Caco-2 (cell line): ENCODE measurements at regions not wholly inside any gene's neighbourhood (a gene's known extent, or its start where the extent isn't known, plus 50 kb on each side); places are given as distances from the start of the nearest gene placed in this dataset.
"Not testable (repeated sequence)": the region's sequence is repeated elsewhere in the genome, so short reads cannot be mapped to it uniquely, and the experiment has no call there.

Experiments
- BruUV-seq: library from RNA; stranded (reverse); fragments of 400-500 nt; replicated peaks from 2 replicates; lab custom pipeline; 2021; lab: Mats Ljungman, UMichigan
- CTCF ChIA-PET: fragments of 300-600 bp; sonication (Branson Sonifier 250); formaldehyde crosslinking; loops from one replicate; lab custom pipeline; 2022; ENCODE audit warnings: antibody characterized with exemption; lab: Charles Lee
- POLR2A ChIA-PET: fragments of 300-600 bp; sonication (Branson Sonifier 250); formaldehyde crosslinking; loops from one replicate; lab custom pipeline; 2022; ENCODE audit warnings: antibody characterized with exemption; lab: Charles Lee
- DNase-seq, 2 experiments: peaks; one replicate each; pipeline versions ENCODE4 v3.0.0 to v3.0.0-alpha.2; 2020 to 2022
- H3K27me3 ChIP-seq: replicated peaks from 2 replicates; pipeline ENCODE4 v1.6.0; 2011; ENCODE audit warnings: low read length; ENCODE audit not compliant: control insufficient read depth, insufficient read depth
- H3K36me3 ChIP-seq: 2 replicates; pipeline ENCODE4 v1.5.1; 2011; ENCODE audit warnings: low read length; ENCODE audit not compliant: control insufficient read depth, insufficient read depth
- H3K4me1 ChIP-seq: fragments of 250-450 bp; sonication (Bioruptor Pico); 2 replicates; pipeline ENCODE4 v1.5.1; 2020; ENCODE audit warnings: mild to moderate bottlenecking
- H3K4me3 ChIP-seq: 2 replicates; pipeline ENCODE4 v1.5.1; 2011; ENCODE audit warnings: low read depth, mild to moderate bottlenecking, control low read depth, low read length
- H3K9me3 ChIP-seq: fragments of 250-450 bp; sonication (Bioruptor Pico); 2 replicates; pipeline ENCODE4 v1.5.1; 2020; ENCODE audit warnings: mild to moderate bottlenecking, moderate library complexity
- H3K27ac Mint-ChIP-seq: one replicate; pipeline ENCODE4 v1.8.0; 2022; ENCODE audit warnings: mixed read lengths; ENCODE audit not compliant: unreplicated experiment
- H3K27me3 Mint-ChIP-seq: one replicate; pipeline ENCODE4 v1.8.0; 2022; ENCODE audit warnings: mixed read lengths; ENCODE audit not compliant: insufficient read depth, unreplicated experiment
- H3K36me3 Mint-ChIP-seq: one replicate; pipeline ENCODE4 v1.8.0; 2022; ENCODE audit warnings: mild to moderate bottlenecking, mixed read lengths; ENCODE audit not compliant: insufficient read depth, unreplicated experiment
- H3K4me1 Mint-ChIP-seq: one replicate; pipeline ENCODE4 v1.8.0; 2022; ENCODE audit warnings: low read depth, mixed read lengths; ENCODE audit not compliant: unreplicated experiment
- H3K4me3 Mint-ChIP-seq: one replicate; pipeline ENCODE4 v1.8.0; 2022; ENCODE audit warnings: mild to moderate bottlenecking, moderate library complexity, mixed read lengths; ENCODE audit not compliant: unreplicated experiment
- H3K9me3 Mint-ChIP-seq: one replicate; pipeline ENCODE4 v1.8.0; 2022; ENCODE audit warnings: mixed read lengths; ENCODE audit not compliant: unreplicated experiment
- CTCF ChIP-seq, 2 experiments: fragments of 200-600 bp in 1 of 2; IDR thresholded peaks; 1 replicate in 1 of 2; 2 replicates in 1 of 2; pipeline versions ENCODE4 v1.5.1 to v1.8.0; 2011 to 2022; ENCODE audit warnings: antibody characterized with exemption in 1 of 2, control low read depth in 1 of 2, inconsistent platforms in 1 of 2, low read depth in 1 of 2, low read length in 1 of 2, mild to moderate bottlenecking in 1 of 2, moderate library complexity in 1 of 2; ENCODE audit not compliant: insufficient read depth in 1 of 2, severe bottlenecking in 1 of 2, unreplicated experiment in 1 of 2
- intact Hi-C: fragments of 100-400 bp; cut with micrococcal nuclease; formaldehyde crosslinking; loops from one replicate; pipeline ENCODE4 v1.10.0; 2022; ENCODE audit not compliant: unreplicated experiment

- H3K36me3 Mint-ChIP-seq: peaks cover 6% of the 10 kb centered on the region
- H3K27me3 ChIP-seq: no peaks in the 10 kb centered on the region
Measured at GRCh38 chr16:34078691-34079090, 619.3 kb downstream of the TP53TG3F start.

GRCh38 chr16:34085038-34085437, 625.6 kb downstream of the TP53TG3F start:
- H3K9me3 Mint-ChIP-seq: peaks cover 37% of the 10 kb centered on the region
- H3K4me1 ChIP-seq, H3K36me3 ChIP-seq, CTCF ChIA-PET, BruUV-seq, DNase-seq, POLR2A ChIA-PET, H3K4me1 Mint-ChIP-seq, H3K9me3 ChIP-seq, H3K36me3 Mint-ChIP-seq, H3K27me3 ChIP-seq, H3K27me3 Mint-ChIP-seq, H3K4me3 Mint-ChIP-seq, H3K27ac Mint-ChIP-seq, H3K4me3 ChIP-seq, intact Hi-C loops: not testable (repeated sequence)

More at GRCh38 chr16:34078691-34079090, 619.3 kb downstream of the TP53TG3F start:
- Mint-ChIP-seq H3K4me1 (no peaks in the 10 kb centered on the region), H3K4me3 (no peak overlapping the region), H3K27ac (no peak overlapping the region), H3K27me3 (no peaks in the 10 kb centered on the region), H3K9me3 (peaks cover 24% of the 10 kb centered on the region)
- ChIA-PET POLR2A (no interaction called here), CTCF (no interaction called here)
- intact Hi-C loops: no loop called here
- no TSS peak for BruUV-seq
- no peak overlapping the region for H3K4me3 ChIP-seq
- H3K36me3 ChIP-seq: no peaks in the 10 kb centered on the region
- H3K4me1 ChIP-seq: no peaks in the 10 kb centered on the region
- DNase-seq: no peak
- H3K9me3 ChIP-seq: no peaks in the 10 kb centered on the region
- TF ChIP-seq CTCF (IDR thresholded peaks at IDR 0.05; ENCODE audit: insufficient read depth in 1 of 2, low read depth in 1 of 2, low read length in 1 of 2, severe bottlenecking in 1 of 2, unreplicated experiment in 1 of 2): no peak

- POLR2A ChIA-PET, H3K36me3 Mint-ChIP-seq, H3K9me3 ChIP-seq, H3K27me3 Mint-ChIP-seq, H3K36me3 ChIP-seq, BruUV-seq, H3K27me3 ChIP-seq, DNase-seq, intact Hi-C loops, H3K4me1 Mint-ChIP-seq, H3K4me1 ChIP-seq, CTCF ChIA-PET, H3K4me3 Mint-ChIP-seq, H3K4me3 ChIP-seq, H3K27ac Mint-ChIP-seq: not testable (repeated sequence)
- H3K9me3 Mint-ChIP-seq: peaks cover 62% of the 10 kb centered on the region
Measured at GRCh38 chr16:34095006-34095405, 635.6 kb downstream of the TP53TG3F start.

- not testable (repeated sequence) for H3K27me3 Mint-ChIP-seq, H3K4me3 Mint-ChIP-seq
Measured at GRCh38 chr16:34096911-34097310, 637.5 kb downstream of the TP53TG3F start.

GRCh38 chr16:34097326-34097725, 637.9 kb downstream of the TP53TG3F start:
- BruUV-seq, H3K4me1 Mint-ChIP-seq, H3K36me3 Mint-ChIP-seq, H3K4me1 ChIP-seq, intact Hi-C loops, DNase-seq, H3K27ac Mint-ChIP-seq, H3K27me3 ChIP-seq, H3K9me3 ChIP-seq, POLR2A ChIA-PET, H3K4me3 ChIP-seq, H3K4me3 Mint-ChIP-seq, H3K27me3 Mint-ChIP-seq, CTCF ChIA-PET, H3K36me3 ChIP-seq: not testable (repeated sequence)
- peaks cover 44% of the 10 kb centered on the region for H3K9me3 Mint-ChIP-seq

More at GRCh38 chr16:34096911-34097310, 637.5 kb downstream of the TP53TG3F start:
- H3K4me1 Mint-ChIP-seq, H3K4me3 ChIP-seq, POLR2A ChIA-PET, DNase-seq, H3K36me3 Mint-ChIP-seq, H3K36me3 ChIP-seq, H3K9me3 ChIP-seq, intact Hi-C loops, H3K4me1 ChIP-seq, CTCF ChIA-PET, H3K27me3 ChIP-seq, BruUV-seq, H3K27ac Mint-ChIP-seq: not testable (repeated sequence)
- peaks cover 44% of the 10 kb centered on the region for H3K9me3 Mint-ChIP-seq

- H3K9me3 Mint-ChIP-seq: peaks cover 44% of the 10 kb centered on the region
- intact Hi-C loops, BruUV-seq, H3K36me3 Mint-ChIP-seq, H3K27ac Mint-ChIP-seq, POLR2A ChIA-PET, H3K4me3 Mint-ChIP-seq, H3K36me3 ChIP-seq, H3K27me3 ChIP-seq, DNase-seq, H3K27me3 Mint-ChIP-seq, H3K4me1 ChIP-seq, H3K9me3 ChIP-seq, H3K4me3 ChIP-seq, H3K4me1 Mint-ChIP-seq, CTCF ChIA-PET: not testable (repeated sequence)
Measured at GRCh38 chr16:34098033-34098432, 638.6 kb downstream of the TP53TG3F start.
